ENCODE measurements at regions not wholly inside any gene's neighbourhood (a gene's known extent, or its start where the extent isn't known, plus 50 kb on each side); places are given as distances from the start of the nearest gene placed in this dataset.
A peak's percentile ranks its signal among the peaks of the same experiment; 100 is the strongest.
"Not testable (repeated sequence)": the region's sequence is repeated elsewhere in the genome, so short reads cannot be mapped to it uniquely, and the experiment has no call there.

GRCh38 chr6:7025861-7026260, 81.9 kb upstream of the RREB1 start:
- no peaks in the 10 kb centered on the region for H3K4me1 ChIP-seq (ENCODE audit: control insufficient read depth, insufficient read depth, low read length)
- H3K36me3 ChIP-seq (ENCODE audit: control insufficient read depth, insufficient read depth, low read length): no peaks in the 10 kb centered on the region
- no peak overlapping the region for H3K4me3 ChIP-seq (ENCODE audit: low read depth, low read length)
- H3K27ac ChIP-seq (ENCODE audit: low read depth, low read length): no peak overlapping the region
- no peak for DNase-seq (ENCODE audit: low read depth in 4 of 6, low spot score in 6 of 6)
- H3K9me3 ChIP-seq (ENCODE audit: control insufficient read depth, insufficient read depth, low read length): no peaks in the 10 kb centered on the region
- WGBS (ENCODE audit: insufficient coverage): 92% methylated on average over 3 of the region's 4 CpGs
- H3K27me3 ChIP-seq (ENCODE audit: control insufficient read depth, insufficient read depth, low read length): no peaks in the 10 kb centered on the region

DNA sequence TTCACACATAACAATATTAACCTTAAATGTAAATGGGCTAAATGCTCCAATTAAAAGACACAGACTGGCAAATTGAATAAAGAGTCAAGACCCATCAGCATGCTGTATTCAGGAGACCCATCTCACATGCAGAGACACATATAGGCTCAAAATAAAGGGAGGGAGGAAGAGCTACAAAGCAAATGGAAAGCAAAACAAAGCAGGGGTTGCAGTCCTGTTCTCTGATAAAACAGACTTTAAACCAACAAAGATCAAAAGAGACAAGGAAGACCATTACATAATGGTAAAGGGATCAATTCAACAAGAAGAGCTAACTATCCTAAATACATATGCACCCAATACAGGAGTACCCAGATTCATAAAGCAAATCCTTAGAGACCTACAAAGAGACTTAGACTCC, 78.8 kb upstream of the RREB1 start:
- H3K36me3 ChIP-seq (ENCODE audit: control insufficient read depth, insufficient read depth, low read length); DNase-seq (ENCODE audit: low read depth in 4 of 6, low spot score in 6 of 6); H3K27ac ChIP-seq (ENCODE audit: low read depth, low read length); H3K9me3 ChIP-seq (ENCODE audit: control insufficient read depth, insufficient read depth, low read length); H3K4me3 ChIP-seq (ENCODE audit: low read depth, low read length); H3K4me1 ChIP-seq (ENCODE audit: control insufficient read depth, insufficient read depth, low read length); H3K27me3 ChIP-seq (ENCODE audit: control insufficient read depth, insufficient read depth, low read length): not testable (repeated sequence)

DNA sequence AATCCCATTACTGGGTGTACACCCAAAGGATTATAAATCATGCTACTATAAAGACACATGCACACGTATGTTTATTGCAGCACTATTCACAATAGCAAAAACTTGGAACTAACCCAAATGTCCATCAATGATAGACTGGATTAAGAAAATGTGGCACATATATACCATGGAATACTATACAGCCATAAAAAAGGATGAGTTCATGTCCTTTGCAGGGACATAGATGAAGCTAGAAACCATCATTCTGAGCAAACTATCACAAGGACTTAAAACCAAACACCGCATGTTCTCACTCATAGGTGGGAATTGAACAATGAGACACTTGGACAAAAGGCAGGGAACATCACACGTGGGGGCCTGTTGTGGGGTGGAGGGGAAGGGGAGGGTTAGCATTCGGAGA, 76.8 kb upstream of the RREB1 start:
- not testable (repeated sequence) for H3K36me3 ChIP-seq (ENCODE audit: control insufficient read depth, insufficient read depth, low read length); H3K27me3 ChIP-seq (ENCODE audit: control insufficient read depth, insufficient read depth, low read length); H3K27ac ChIP-seq (ENCODE audit: low read depth, low read length); DNase-seq (ENCODE audit: low read depth in 4 of 6, low spot score in 6 of 6); H3K4me3 ChIP-seq (ENCODE audit: low read depth, low read length); H3K4me1 ChIP-seq (ENCODE audit: control insufficient read depth, insufficient read depth, low read length); H3K9me3 ChIP-seq (ENCODE audit: control insufficient read depth, insufficient read depth, low read length)
- no CpG with 5 or more reads among the region's 4 CpGs for WGBS (ENCODE audit: insufficient coverage)

GRCh38 chr6:7033202-7033601, 74.6 kb upstream of the RREB1 start:
- Histone ChIP-seq H3K4me3 (ENCODE audit: low read depth, low read length) (no peak overlapping the region), H3K27me3 (ENCODE audit: control insufficient read depth, insufficient read depth, low read length) (no peaks in the 10 kb centered on the region), H3K9me3 (ENCODE audit: control insufficient read depth, insufficient read depth, low read length) (no peaks in the 10 kb centered on the region), H3K27ac (ENCODE audit: low read depth, low read length) (peak overlapping the region; percentile 15), H3K36me3 (ENCODE audit: control insufficient read depth, insufficient read depth, low read length) (no peaks in the 10 kb centered on the region), H3K4me1 (ENCODE audit: control insufficient read depth, insufficient read depth, low read length) (peaks cover 3% of the 10 kb centered on the region)
- DNase-seq (ENCODE audit: low read depth in 4 of 6, low spot score in 6 of 6): no peak
- WGBS (ENCODE audit: insufficient coverage): 79% methylated on average over 4 of the region's 5 CpGs

GRCh38 chr6:7034055-7034454, 73.7 kb upstream of the RREB1 start:
- H3K36me3 ChIP-seq (ENCODE audit: control insufficient read depth, insufficient read depth, low read length): no peaks in the 10 kb centered on the region
- H3K27ac ChIP-seq (ENCODE audit: low read depth, low read length): no peak overlapping the region
- H3K4me3 ChIP-seq (ENCODE audit: low read depth, low read length): no peak overlapping the region
- H3K27me3 ChIP-seq (ENCODE audit: control insufficient read depth, insufficient read depth, low read length): no peaks in the 10 kb centered on the region
- peaks cover 3% of the 10 kb centered on the region for H3K4me1 ChIP-seq (ENCODE audit: control insufficient read depth, insufficient read depth, low read length)
- WGBS (ENCODE audit: insufficient coverage): no CpG with 5 or more reads among the region's 1 CpG
- H3K9me3 ChIP-seq (ENCODE audit: control insufficient read depth, insufficient read depth, low read length): no peaks in the 10 kb centered on the region
- no peak for DNase-seq (ENCODE audit: low read depth in 4 of 6, low spot score in 6 of 6)

GRCh38 chr6:7035837-7036249, 71.9 kb upstream of the RREB1 start:
- DNase-seq (ENCODE audit: low read depth in 4 of 6, low spot score in 6 of 6): no peak
- Histone ChIP-seq H3K4me1 (ENCODE audit: control insufficient read depth, insufficient read depth, low read length) (peaks cover 4% of the 10 kb centered on the region), H3K27me3 (ENCODE audit: control insufficient read depth, insufficient read depth, low read length) (no peaks in the 10 kb centered on the region), H3K27ac (ENCODE audit: low read depth, low read length) (no peak overlapping the region), H3K4me3 (ENCODE audit: low read depth, low read length) (no peak overlapping the region), H3K36me3 (ENCODE audit: control insufficient read depth, insufficient read depth, low read length) (no peaks in the 10 kb centered on the region), H3K9me3 (ENCODE audit: control insufficient read depth, insufficient read depth, low read length) (no peaks in the 10 kb centered on the region)
- WGBS (ENCODE audit: insufficient coverage): no CpG with 5 or more reads among the region's 2 CpGs

GRCh38 chr6:7041511-7042026, 66.2 kb upstream of the RREB1 start:
- Histone ChIP-seq H3K9me3 (ENCODE audit: control insufficient read depth, insufficient read depth, low read length) (no peaks in the 10 kb centered on the region), H3K4me1 (ENCODE audit: control insufficient read depth, insufficient read depth, low read length) (peaks cover 13% of the 10 kb centered on the region), H3K4me3 (ENCODE audit: low read depth, low read length) (no peak overlapping the region), H3K27me3 (ENCODE audit: control insufficient read depth, insufficient read depth, low read length) (no peaks in the 10 kb centered on the region), H3K36me3 (ENCODE audit: control insufficient read depth, insufficient read depth, low read length) (no peaks in the 10 kb centered on the region), H3K27ac (ENCODE audit: low read depth, low read length) (no peak overlapping the region)
- WGBS (ENCODE audit: insufficient coverage): no CpG with 5 or more reads among the region's 3 CpGs
- peak in 1 of 6 donors; percentile 20 for DNase-seq (ENCODE audit: low read depth in 4 of 6, low spot score in 6 of 6)

- H3K4me1 ChIP-seq (ENCODE audit: control insufficient read depth, insufficient read depth, low read length): peaks cover 13% of the 10 kb centered on the region
- H3K27ac ChIP-seq (ENCODE audit: low read depth, low read length): no peak overlapping the region
- H3K9me3 ChIP-seq (ENCODE audit: control insufficient read depth, insufficient read depth, low read length): no peaks in the 10 kb centered on the region
- H3K36me3 ChIP-seq (ENCODE audit: control insufficient read depth, insufficient read depth, low read length): no peaks in the 10 kb centered on the region
- H3K4me3 ChIP-seq (ENCODE audit: low read depth, low read length): no peak overlapping the region
- no peaks in the 10 kb centered on the region for H3K27me3 ChIP-seq (ENCODE audit: control insufficient read depth, insufficient read depth, low read length)
- DNase-seq (ENCODE audit: low read depth in 4 of 6, low spot score in 6 of 6): peak in 1 of 6 donors; percentile 22
- 37% methylated on average over 5 of the region's 12 CpGs for WGBS (ENCODE audit: insufficient coverage)
Measured at GRCh38 chr6:7042056-7042653, 65.6 kb upstream of the RREB1 start.

DNA sequence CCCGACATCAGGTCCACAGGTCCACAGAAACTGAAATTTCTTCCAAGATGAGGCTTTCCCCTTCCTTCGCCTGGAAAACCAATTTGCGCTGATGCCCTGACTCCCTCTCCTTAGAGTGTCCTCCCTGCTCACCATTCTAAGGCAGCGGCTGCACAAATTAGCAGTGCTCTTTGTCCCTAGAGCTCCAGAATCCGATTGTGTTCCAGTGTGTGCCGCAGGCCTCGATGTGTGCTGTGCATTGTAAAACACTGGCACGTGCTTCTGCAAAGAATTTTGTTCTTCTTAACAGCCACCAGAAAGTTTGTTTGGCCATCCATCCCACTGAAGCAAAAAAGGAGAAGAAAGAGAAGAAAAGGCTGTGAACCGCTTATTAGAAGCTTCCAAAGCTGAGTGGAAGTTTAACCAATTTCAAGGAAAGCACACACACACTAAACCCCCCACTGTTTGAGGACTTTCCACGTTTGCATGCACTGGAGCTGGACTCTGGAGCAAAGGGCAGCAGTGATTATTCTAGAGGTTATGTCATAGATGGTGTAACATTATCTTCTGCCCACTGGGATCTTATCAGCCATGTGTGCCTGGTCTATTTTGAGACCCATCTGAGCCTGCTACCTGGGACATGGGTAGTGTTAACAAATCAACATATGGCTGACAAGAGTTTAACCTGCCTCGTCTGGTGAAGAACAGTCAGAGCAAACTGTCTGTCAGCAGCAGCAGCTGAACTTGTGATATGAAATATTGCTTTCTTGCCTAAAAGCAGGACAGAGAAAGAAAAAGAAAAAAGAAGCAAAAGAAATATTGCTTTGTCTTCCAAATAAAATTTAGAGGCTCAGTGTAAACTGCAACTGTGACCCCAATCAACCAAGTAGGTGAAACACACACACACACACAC, 64.9 kb upstream of the RREB1 start:
- 26% methylated on average over 8 of the region's 11 CpGs for WGBS (ENCODE audit: insufficient coverage)
- Histone ChIP-seq H3K9me3 (ENCODE audit: control insufficient read depth, insufficient read depth, low read length) (no peaks in the 10 kb centered on the region), H3K27ac (ENCODE audit: low read depth, low read length) (no peak overlapping the region), H3K4me1 (ENCODE audit: control insufficient read depth, insufficient read depth, low read length) (peaks cover 13% of the 10 kb centered on the region), H3K4me3 (ENCODE audit: low read depth, low read length) (no peak overlapping the region), H3K36me3 (ENCODE audit: control insufficient read depth, insufficient read depth, low read length) (no peaks in the 10 kb centered on the region), H3K27me3 (ENCODE audit: control insufficient read depth, insufficient read depth, low read length) (no peaks in the 10 kb centered on the region)
- DNase-seq (ENCODE audit: low read depth in 4 of 6, low spot score in 6 of 6): peak in 2 of 6 donors; percentile 49 to 69

DNA sequence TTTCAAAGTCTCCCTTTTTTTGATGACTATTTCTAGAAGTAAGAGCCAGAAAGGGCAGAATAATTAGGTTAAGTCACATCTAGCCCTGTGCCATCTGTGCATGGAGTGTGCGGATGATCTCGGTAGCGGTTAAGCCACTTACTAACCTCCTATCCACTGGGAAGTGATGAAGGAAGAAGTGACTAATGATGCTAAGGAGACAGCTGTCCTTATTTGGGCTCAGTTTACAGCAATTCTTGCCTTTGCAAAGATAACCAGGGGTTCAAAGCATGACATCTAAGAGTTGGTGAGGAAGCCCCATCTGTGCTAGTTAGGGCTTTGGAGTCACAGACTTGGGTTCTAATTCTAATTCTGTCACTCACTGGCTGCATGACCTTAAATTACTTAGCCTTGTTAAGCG, 62.4 kb upstream of the RREB1 start:
- Histone ChIP-seq H3K9me3 (ENCODE audit: control insufficient read depth, insufficient read depth, low read length) (no peaks in the 10 kb centered on the region), H3K36me3 (ENCODE audit: control insufficient read depth, insufficient read depth, low read length) (no peaks in the 10 kb centered on the region), H3K4me3 (ENCODE audit: low read depth, low read length) (no peak overlapping the region), H3K27ac (ENCODE audit: low read depth, low read length) (no peak overlapping the region), H3K27me3 (ENCODE audit: control insufficient read depth, insufficient read depth, low read length) (no peaks in the 10 kb centered on the region), H3K4me1 (ENCODE audit: control insufficient read depth, insufficient read depth, low read length) (peaks cover 13% of the 10 kb centered on the region)
- WGBS (ENCODE audit: insufficient coverage): no CpG with 5 or more reads among the region's 4 CpGs
- DNase-seq (ENCODE audit: low read depth in 4 of 6, low spot score in 6 of 6): no peak

Measured in spinal cord (tissue), 9 donors.